Gastrocnemius medialis (tissue), 4 donors: ENCODE measurements at regions not wholly inside any gene's neighbourhood (a gene's known extent, or its start where the extent isn't known, plus 50 kb on each side); places are given as distances from the start of the nearest gene placed in this dataset.

Source experiments
- CTCF ChIP-seq, 5 experiments: fragments of 450-650 bp in 3 of 5; fragments of 200-600 bp in 2 of 5; sonication (generic) in 2 of 5; IDR thresholded peaks in 4 of 5; conservative IDR thresholded peaks in 1 of 5; 1 replicate in 4 of 5; 2 replicates in 1 of 5; pipeline ENCODE4 v1.5.1; 2016 to 2019; ENCODE audit warnings: antibody characterized with exemption in 5 of 5, mild to moderate bottlenecking in 3 of 5, moderate library complexity in 3 of 5
- POLR2A ChIP-seq, 2 donors: fragments of 450-650 bp; IDR thresholded peaks; one replicate each; pipeline ENCODE4 v1.6.1; 2017; ENCODE audit warnings: antibody characterized with exemption in 2 of 2, mild to moderate bottlenecking in 2 of 2, moderate library complexity in 2 of 2

- TF ChIP-seq CTCF (IDR thresholded peaks at IDR 0.05 in 4 of 5, conservative IDR thresholded peaks at IDR 0.05 in 1 of 5) = no peak
- no peak for TF ChIP-seq POLR2A (IDR thresholded peaks at IDR 0.05)
These were observed 1504.6 kb upstream of the FLRT2 start for GRCh38 chr14:84025106-84026012.
